ENCODE measurements at regions not wholly inside any gene's neighbourhood (a gene's known extent, or its start where the extent isn't known, plus 50 kb on each side); places are given as distances from the start of the nearest gene placed in this dataset.
"Not testable (repeated sequence)": the region's sequence is repeated elsewhere in the genome, so short reads cannot be mapped to it uniquely, and the experiment has no call there.

DNA sequence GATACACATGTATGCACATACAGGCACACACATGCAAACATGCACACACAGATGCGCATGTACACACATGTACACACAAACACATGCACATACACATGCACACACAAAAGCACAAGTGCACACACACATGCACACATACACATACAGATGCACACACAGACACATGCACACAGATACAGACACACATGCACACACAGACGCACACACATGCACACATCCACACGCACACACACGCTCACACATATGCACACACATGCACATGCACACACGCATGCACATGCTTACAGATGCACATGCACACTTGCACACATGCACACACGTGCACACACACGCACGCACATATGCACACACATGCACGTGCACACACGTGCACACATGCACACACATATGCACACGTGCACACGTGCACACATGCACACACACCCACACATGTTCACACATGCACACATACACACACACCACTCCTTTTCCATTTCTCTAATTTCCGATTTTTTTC lies 283.8 kb upstream of the FRG2C start:
- TF ChIP-seq, protein P1, sequence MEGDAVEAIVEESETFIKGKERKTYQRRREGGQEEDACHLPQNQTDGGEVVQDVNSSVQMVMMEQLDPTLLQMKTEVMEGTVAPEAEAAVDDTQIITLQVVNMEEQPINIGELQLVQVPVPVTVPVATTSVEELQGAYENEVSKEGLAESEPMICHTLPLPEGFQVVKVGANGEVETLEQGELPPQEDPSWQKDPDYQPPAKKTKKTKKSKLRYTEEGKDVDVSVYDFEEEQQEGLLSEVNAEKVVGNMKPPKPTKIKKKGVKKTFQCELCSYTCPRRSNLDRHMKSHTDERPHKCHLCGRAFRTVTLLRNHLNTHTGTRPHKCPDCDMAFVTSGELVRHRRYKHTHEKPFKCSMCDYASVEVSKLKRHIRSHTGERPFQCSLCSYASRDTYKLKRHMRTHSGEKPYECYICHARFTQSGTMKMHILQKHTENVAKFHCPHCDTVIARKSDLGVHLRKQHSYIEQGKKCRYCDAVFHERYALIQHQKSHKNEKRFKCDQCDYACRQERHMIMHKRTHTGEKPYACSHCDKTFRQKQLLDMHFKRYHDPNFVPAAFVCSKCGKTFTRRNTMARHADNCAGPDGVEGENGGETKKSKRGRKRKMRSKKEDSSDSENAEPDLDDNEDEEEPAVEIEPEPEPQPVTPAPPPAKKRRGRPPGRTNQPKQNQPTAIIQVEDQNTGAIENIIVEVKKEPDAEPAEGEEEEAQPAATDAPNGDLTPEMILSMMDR (IDR thresholded peaks at IDR 0.05; ENCODE audit: low read depth, low read length, missing control alignments): no peak
- DNase-seq (ENCODE audit: extremely low read depth, low read depth): no peak
- H3K4me3 ChIP-seq (replicated peaks; ENCODE audit: low read depth, low read length): no peak overlapping the region

DNA sequence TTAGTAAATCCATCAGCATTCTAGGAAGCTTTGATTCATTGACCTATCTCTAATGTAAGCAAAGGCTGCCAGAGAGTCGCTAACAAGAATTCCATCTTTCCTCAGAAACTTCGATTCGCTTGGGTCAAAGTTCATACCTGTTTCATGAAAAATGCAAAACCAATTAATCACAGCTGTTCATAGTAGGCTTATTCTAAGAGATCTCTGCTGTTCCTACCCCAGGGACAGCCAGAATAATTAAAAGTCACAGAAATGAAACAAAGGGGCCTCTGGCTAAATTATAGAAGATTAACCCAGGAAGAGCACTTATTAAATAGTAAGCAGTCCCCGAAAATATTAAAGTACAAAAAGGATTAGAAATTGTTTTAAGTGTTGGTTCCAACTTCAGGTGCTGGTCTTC lies 280.1 kb upstream of the FRG2C start:
- not testable (repeated sequence) for H3K4me3 ChIP-seq (replicated peaks; ENCODE audit: low read depth, low read length); DNase-seq (ENCODE audit: extremely low read depth, low read depth)

DNA sequence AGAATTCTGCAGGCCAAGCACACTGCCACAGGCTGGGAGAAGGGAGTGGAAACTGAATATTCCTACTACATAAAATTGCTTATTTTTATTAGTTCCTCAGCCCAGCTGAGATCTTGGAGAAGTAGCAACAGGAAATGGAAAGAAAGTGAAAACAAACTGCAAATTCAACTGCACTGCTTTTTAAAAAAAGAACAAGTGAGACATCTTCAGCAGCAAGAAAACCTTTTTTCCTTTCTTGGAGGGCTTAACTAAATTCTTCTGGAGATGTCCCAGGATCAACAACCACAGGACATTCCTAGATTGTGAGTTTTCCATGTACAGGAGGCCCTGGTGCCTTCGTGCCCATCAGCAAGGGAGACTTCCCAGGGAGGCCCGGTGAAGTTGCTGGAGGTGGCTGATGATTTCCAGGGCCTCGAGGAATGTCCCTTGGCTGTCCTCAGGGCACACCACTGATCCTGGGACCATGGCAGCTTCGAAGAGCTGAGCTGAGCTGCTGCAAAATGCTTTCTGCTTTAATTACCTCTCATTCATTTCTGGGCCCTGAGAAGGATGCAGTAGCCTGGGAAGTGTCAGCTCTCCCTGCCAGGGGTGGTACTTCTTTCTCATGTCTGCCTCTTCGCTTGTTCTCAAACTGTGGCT lies 275.5 kb upstream of the FRG2C start:
- H3K4me3 ChIP-seq (replicated peaks; ENCODE audit: low read depth, low read length); DNase-seq (ENCODE audit: extremely low read depth, low read depth): not testable (repeated sequence)

DNA sequence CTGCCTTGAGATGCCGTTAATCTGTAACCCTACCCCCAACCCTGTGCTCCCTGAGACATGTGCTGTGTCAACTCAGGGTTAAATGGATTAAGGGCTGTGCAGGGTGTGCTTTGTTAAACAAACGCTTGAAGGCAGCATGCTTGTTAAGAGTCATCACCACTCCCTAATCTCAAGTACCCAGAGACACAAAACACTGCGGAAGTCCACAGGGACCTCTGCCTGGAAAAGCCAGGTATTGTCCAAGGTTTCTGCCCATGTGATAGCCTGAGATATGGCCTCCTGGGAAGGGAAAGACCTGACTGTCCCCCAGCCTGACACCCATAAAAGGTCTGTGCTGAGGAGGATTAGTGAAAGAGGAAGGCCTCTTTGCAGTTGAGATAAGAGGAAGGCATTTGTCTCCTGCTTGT lies 270.8 kb upstream of the FRG2C start:
- not testable (repeated sequence) for H3K4me3 ChIP-seq (replicated peaks; ENCODE audit: low read depth, low read length); DNase-seq (ENCODE audit: extremely low read depth, low read depth)

DNA sequence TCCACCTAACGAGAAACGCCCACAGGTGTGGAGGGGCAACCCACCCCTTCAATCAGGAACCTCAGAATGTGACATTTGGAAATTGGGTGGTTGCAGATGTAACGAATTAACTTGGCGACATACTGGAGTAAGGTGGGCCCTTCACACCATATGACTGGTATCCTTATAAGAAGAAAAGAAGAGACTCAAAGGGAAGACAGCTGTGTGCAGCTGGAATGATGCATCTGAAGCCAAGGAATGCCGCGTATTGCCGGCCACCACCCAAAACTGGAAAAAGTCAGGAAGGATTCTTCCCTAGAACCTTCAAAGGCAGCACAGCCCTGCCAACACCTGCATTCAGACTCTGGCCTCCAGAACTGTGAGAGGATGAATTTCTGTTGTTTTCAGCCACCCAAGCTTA lies 270.0 kb upstream of the FRG2C start:
- DNase-seq (ENCODE audit: extremely low read depth, low read depth): not testable (repeated sequence)

DNA sequence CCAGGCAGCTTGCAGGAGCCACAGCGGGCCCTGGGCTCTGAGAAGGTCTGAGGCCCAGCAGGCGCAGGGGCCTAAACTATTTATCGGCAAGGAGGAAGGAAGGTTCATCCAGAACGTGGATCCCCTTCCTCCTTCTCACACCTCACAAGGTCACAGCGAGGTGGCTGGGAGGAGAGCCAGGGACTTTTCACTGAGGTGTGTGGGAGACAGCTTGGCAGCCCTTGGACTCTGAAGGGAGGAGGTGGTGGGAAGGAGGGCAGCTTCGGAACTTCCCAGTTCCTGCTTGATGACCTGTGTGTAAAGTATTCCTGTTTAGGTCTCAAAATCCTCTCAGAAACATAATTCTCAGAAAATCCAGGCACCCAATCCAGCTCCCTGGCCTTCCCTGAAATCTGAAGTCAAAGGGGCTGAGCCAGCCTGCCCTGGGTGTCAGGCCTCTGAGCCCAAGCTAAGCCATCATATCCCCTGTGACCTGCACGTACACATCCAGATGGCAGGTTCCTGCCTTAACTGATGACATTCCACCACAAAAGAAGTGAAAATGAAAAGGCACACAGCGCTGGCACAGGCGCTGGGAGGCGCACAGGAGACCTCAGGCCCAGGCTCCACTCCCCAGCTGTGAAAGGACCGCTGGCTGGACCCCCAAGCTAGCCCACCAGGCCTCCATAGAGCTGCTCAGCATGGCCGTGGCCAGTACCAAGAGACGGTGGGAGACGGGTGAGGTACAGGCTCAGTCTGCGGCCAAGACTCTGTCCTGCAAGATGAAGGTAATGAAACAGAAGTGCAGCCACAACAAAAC lies 269.4 kb upstream of the FRG2C start:
- DNase-seq (ENCODE audit: extremely low read depth, low read depth); H3K4me3 ChIP-seq (replicated peaks; ENCODE audit: low read depth, low read length): not testable (repeated sequence)

More for the DNA sequence above, 270.0 kb upstream of the FRG2C start:
- not testable (repeated sequence) for H3K4me3 ChIP-seq (replicated peaks; ENCODE audit: low read depth, low read length)

DNA sequence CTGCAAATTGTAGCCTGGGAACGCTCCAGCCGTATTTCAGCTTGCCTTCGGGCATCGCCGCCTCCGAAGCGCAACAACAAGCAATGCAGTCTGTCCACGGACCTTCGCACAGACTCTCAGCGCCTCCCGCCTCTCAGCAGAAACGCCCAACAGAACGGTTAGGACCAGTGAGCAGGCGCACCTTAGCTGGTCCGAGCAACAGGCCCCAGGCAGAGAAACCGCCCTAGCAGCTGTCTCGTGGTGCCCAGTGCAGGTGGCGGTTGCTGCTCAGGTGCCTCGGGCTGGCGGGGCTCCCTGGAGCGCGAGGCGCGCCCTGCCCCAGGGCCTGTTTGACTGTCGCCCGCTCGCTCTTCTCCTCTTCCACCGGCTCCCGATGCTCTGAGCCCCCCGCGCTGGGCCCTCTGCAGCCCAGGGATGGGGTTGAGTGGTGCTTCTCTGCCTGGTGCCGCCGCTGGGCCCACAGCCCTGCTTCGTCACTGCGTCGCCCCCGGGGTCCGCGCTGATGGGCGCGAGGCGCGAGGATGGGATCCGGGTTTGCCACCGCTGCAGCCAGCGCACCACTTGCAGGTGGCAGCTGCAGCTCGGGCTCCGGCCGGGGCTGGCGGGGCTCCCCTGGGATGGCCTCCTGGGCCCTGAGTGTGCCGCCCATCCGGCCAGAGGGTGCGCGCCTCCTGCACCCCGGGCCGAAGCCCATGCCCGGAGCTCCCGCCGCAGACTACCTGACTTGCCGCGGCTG lies 268.4 kb upstream of the FRG2C start:
- TF ChIP-seq, protein P1 (IDR thresholded peaks at IDR 0.05; ENCODE audit: low read depth, low read length, missing control alignments): no peak
- H3K4me3 ChIP-seq (replicated peaks; ENCODE audit: low read depth, low read length): peak overlapping the region; percentile 20; the same call in 1 of the 2 replicates
- DNase-seq (ENCODE audit: extremely low read depth, low read depth): no peak

DNA sequence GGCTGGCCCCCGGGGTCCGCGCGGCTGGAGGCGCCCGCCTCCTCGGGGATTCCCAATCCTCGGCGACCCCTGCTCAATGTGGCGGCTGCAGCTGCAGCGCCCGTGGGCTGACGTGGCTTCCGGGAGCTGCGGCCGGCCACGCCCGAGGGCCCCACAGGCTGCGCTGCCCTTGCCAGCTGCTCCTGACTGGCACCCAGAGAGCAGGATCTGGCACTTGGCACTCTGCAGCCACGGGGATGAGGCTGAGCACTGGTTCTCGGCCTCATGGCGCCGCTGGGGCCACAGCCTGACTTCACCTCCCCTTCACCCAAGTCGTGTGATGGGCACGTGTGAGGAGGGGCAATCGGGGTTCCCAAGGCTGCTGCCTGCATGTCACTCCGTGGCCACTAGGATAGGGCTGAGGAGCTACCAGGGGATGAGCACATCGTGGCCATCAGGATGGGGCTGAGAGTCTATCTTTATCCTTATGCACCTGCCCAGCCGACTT lies 267.8 kb upstream of the FRG2C start:
- peak overlapping the region; percentile 20; the same call in 1 of the 2 replicates for H3K4me3 ChIP-seq (replicated peaks; ENCODE audit: low read depth, low read length)
- DNase-seq (ENCODE audit: extremely low read depth, low read depth): no peak
- TF ChIP-seq, protein P1 (IDR thresholded peaks at IDR 0.05; ENCODE audit: low read depth, low read length, missing control alignments): no peak

DNA sequence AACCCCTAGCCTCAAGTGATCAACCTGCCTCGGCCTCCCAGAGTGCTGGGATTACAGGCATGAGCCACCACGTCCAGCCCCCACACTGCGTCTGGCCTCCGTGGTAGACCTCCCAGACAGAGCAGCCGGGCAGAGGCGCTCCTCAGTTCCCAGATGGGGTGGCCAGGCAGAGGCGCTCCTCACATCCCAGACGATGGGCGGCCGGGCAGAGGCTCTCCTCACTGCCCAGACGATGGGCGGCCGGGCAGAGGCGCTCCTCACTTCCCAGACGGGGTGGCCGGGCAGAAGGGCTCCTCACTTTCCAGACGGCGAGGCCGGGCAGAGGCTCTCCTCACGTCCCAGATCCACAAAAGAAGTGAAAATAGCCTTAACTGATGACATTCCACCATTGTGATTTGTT lies 266.6 kb upstream of the FRG2C start:
- H3K4me3 ChIP-seq (replicated peaks; ENCODE audit: low read depth, low read length); DNase-seq (ENCODE audit: extremely low read depth, low read depth): not testable (repeated sequence)
